HepG2 (cell line): ENCODE measurements at regions not wholly inside any gene's neighbourhood (a gene's known extent, or its start where the extent isn't known, plus 50 kb on each side); places are given as distances from the start of the nearest gene placed in this dataset.

Source experiments
- ATAC-seq: fragments of 200-7000 bp; cut with Tn5 transposase; 3 replicates; pipeline ENCODE4 v1.9.1; 2020; ENCODE audit warnings: mild to moderate bottlenecking, moderate library complexity
- BruUV-seq: library from RNA; stranded (reverse); fragments of 400-500 nt; replicated peaks from 2 replicates; lab custom pipeline; 2021; lab: Mats Ljungman, UMichigan
- CTCF ChIA-PET: fragments of 300-600 bp; formaldehyde crosslinking; extraction: SDS; loops from one replicate; lab custom pipeline; 2021; ENCODE audit warnings: low total read pairs, inconsistent platforms, low intra/inter-chr PET ratio; lab: Yijun Ruan, JAX
- POLR2A ChIA-PET: fragments of 350-600 bp; sonication (Branson Sonifier 250); formaldehyde crosslinking; loops from one replicate; lab custom pipeline; 2020; ENCODE audit warnings: antibody characterized with exemption, inconsistent platforms; lab: Yijun Ruan, JAX
- DNase-seq: peaks from one replicate; pipeline ENCODE4 v3.0.0-alpha.2; 2015; ENCODE audit warnings: low spot score
- FAIRE-seq: peaks from 3 replicates; lab custom pipeline; 2011; peaks lifted over from hg19 to GRCh38; lab: Jason Lieb, UNC
- H2AFZ ChIP-seq: one replicate; pipeline ENCODE4 v1.6.1; 2011; ENCODE audit warnings: low read length, inconsistent platforms
- H3K27ac ChIP-seq: fragments of 300-600 bp; 3 replicates; pipeline ENCODE4 v1.8.0; 2011; ENCODE audit warnings: mixed run types, mild to moderate bottlenecking, mixed read lengths, low read length, inconsistent platforms; ENCODE audit not compliant: insufficient read depth; ENCODE audit errors: extremely low read length
- H3K27me3 ChIP-seq, 2 experiments: fragments of 200-600 bp in 1 of 2; 2 replicates in 1 of 2; 3 replicates in 1 of 2; pipeline versions ENCODE4 v1.6.0 to v1.8.0; 2011; ENCODE audit warnings: low read length in 2 of 2, mild to moderate bottlenecking in 2 of 2, moderate library complexity in 2 of 2, inconsistent platforms in 1 of 2; ENCODE audit not compliant: insufficient read depth in 2 of 2, control insufficient read depth in 1 of 2
- H3K36me3 ChIP-seq, 2 experiments: fragments of 200-600 bp in 1 of 2; replicated peaks in 1 of 2; 2 replicates in 1 of 2; 3 replicates in 1 of 2; pipeline versions ENCODE4 v1.5.1 to v1.8.0; 2011; ENCODE audit warnings: low read length in 2 of 2, inconsistent platforms in 1 of 2; ENCODE audit not compliant: insufficient read depth in 2 of 2, control insufficient read depth in 1 of 2
- H3K4me1 ChIP-seq: 2 replicates; pipeline ENCODE4 v1.5.1; 2012; ENCODE audit warnings: low read length, inconsistent platforms; ENCODE audit not compliant: insufficient read depth
- H3K4me2 ChIP-seq: 2 replicates; pipeline ENCODE4 v1.6.0; 2011; ENCODE audit warnings: low read depth, low read length, inconsistent platforms
- H3K4me3 ChIP-seq, 3 experiments: fragments of 200-600 bp in 1 of 3; sonication (generic), shearing (Covaris generic) in 1 of 3; replicated peaks in 1 of 3; 2 replicates each; pipeline ENCODE4 v1.5.1; 2011 to 2016; ENCODE audit warnings: low read length in 3 of 3, inconsistent platforms in 2 of 3, low read depth in 2 of 3, mild to moderate bottlenecking in 2 of 3, control low read depth in 1 of 3, mixed read lengths in 1 of 3; ENCODE audit not compliant: insufficient read depth in 1 of 3
- H3K79me2 ChIP-seq: one replicate; pipeline ENCODE4 v1.6.1; 2011; ENCODE audit warnings: low read length, inconsistent platforms; ENCODE audit not compliant: insufficient read depth
- H3K9ac ChIP-seq: 2 replicates; pipeline ENCODE4 v1.6.0; 2011; ENCODE audit warnings: mild to moderate bottlenecking, low read depth, low read length, inconsistent platforms; ENCODE audit not compliant: insufficient read depth
- H3K9me3 ChIP-seq: 2 replicates; pipeline ENCODE4 v1.5.1; 2012; ENCODE audit warnings: mild to moderate bottlenecking, low read length
- H4K20me1 ChIP-seq: 2 replicates; pipeline ENCODE4 v1.6.0; 2011; ENCODE audit warnings: inconsistent platforms, mild to moderate bottlenecking, low read length, moderate library complexity; ENCODE audit not compliant: insufficient read depth
- CHCHD3 ChIP-seq: sonication (generic); formaldehyde crosslinking; IDR thresholded peaks from 2 replicates; pipeline ENCODE4 v1.8.0; 2022; ENCODE audit warnings: mild to moderate bottlenecking, missing genetic modification reagents, moderate library complexity
- CHD2 ChIP-seq: IDR thresholded peaks from 2 replicates; pipeline ENCODE4 v1.6.1; 2011; ENCODE audit warnings: low read depth, low read length, improper control_type of control experiment
- ISX ChIP-seq: sonication (generic); formaldehyde crosslinking; conservative IDR thresholded peaks from 2 replicates; pipeline ENCODE4 v1.5.0; 2020; ENCODE audit warnings: missing genetic modification reagents
- NR2F6 ChIP-seq, 2 experiments: IDR thresholded peaks; 2 replicates each; pipeline ENCODE4 v1.6.1; 2016; ENCODE audit warnings: antibody characterized with exemption in 1 of 2, mild to moderate bottlenecking in 1 of 2
- POGZ ChIP-seq: sonication (generic); formaldehyde crosslinking; IDR thresholded peaks from 2 replicates; pipeline ENCODE4 v1.4.0; 2020; ENCODE audit warnings: mild to moderate bottlenecking, missing genetic modification reagents
- RFX1 ChIP-seq: fragments of 450-650 bp; IDR thresholded peaks from 2 replicates; pipeline ENCODE4 v1.6.1; 2017
- YY1 ChIP-seq: IDR thresholded peaks from 2 replicates; pipeline ENCODE4 v1.6.1; 2011; ENCODE audit warnings: low read length, low read depth, moderate library complexity, mild to moderate bottlenecking; ENCODE audit not compliant: insufficient read depth, insufficient replicate concordance
- ZNF33A ChIP-seq: sonication (generic); formaldehyde crosslinking; IDR thresholded peaks from 2 replicates; pipeline ENCODE4 v1.5.1; 2020; ENCODE audit warnings: missing genetic modification reagents, mild to moderate bottlenecking, moderate library complexity, borderline replicate concordance
- ZNF484 ChIP-seq: sonication (generic); formaldehyde crosslinking; IDR thresholded peaks from 2 replicates; pipeline ENCODE4 v1.5.1; 2020; ENCODE audit warnings: mild to moderate bottlenecking, low read depth, missing genetic modification reagents, borderline replicate concordance
- WGBS: methylation state at CpG from one replicate; pipeline ENCODE4 v1.1.6; 2017; ENCODE audit warnings: low lambda C conversion rate; 5-methylcytosine and 5-hydroxymethylcytosine counted together
- in situ Hi-C: cut with HindIII; loops from 2 replicates; pipeline ENCODE4 v1.10.0; 2017; ENCODE audit warnings: low pct_unique_long_range_greater_than_20kb; ENCODE audit not compliant: extremely low pct_ligation_motif_present
- intact Hi-C: fragments of 100-400 bp; cut with micrococcal nuclease; formaldehyde crosslinking; loops from one replicate; pipeline ENCODE4 v1.10.0; 2022; ENCODE audit not compliant: unreplicated experiment
- TF ChIP-seq, protein P1 (sequence below): sonication (generic); formaldehyde crosslinking; IDR thresholded peaks from 2 replicates; pipeline ENCODE4 v1.8.0; 2022; ENCODE audit warnings: mild to moderate bottlenecking, missing genetic modification reagents, borderline replicate concordance
- TF ChIP-seq, protein P2 (sequence below): sonication (generic); formaldehyde crosslinking; IDR thresholded peaks from 2 replicates; pipeline ENCODE4 v1.8.1; 2023; ENCODE audit warnings: mild to moderate bottlenecking, missing genetic modification reagents
- TF ChIP-seq, protein P3 (sequence below): sonication (generic); formaldehyde crosslinking; IDR thresholded peaks from 2 replicates; pipeline ENCODE4 v1.5.0; 2020; ENCODE audit warnings: mild to moderate bottlenecking, missing genetic modification reagents, borderline replicate concordance

DNA sequence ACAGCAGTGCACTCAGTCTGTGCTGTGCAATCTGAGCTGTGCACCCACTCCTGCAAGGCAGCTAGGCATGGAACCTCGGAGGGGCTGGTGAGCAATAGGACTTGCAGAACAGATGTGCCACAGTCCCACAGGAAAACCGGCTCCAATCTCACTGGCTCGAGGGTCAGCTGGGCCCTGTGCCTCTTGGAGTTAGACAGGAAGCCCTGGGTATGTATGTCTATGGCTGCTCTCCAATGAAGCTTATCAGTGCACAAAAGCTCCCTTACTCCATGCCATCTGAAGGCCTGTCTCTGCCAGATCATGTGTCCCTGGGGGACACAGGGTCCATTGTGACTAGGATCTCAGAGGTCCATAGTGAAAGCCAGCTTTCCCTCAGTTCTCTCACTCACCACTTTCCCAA lies 335.8 kb downstream of the SH3BGRL start (continued):
- TF ChIP-seq, protein P1, sequence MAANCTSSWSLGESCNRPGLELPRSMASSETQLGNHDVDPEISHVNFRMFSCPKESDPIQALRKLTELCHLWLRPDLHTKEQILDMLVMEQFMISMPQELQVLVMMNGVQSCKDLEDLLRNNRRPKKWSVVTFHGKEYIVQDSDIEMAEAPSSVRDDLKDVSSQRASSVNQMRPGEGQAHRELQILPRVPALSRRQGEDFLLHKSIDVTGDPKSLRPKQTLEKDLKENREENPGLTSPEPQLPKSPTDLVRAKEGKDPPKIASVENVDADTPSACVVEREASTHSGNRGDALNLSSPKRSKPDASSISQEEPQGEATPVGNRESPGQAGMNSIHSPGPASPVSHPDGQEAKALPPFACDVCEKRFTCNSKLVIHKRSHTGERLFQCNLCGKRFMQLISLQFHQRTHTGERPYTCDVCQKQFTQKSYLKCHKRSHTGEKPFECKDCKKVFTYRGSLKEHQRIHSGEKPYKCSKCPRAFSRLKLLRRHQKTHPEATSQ (CRISPR knock-in tag), result no peak
- TF ChIP-seq ZNF484 (CRISPR knock-in tag) (no peak), ZNF33A (CRISPR knock-in tag) (no peak), ISX (CRISPR knock-in tag) (no peak)

DNA sequence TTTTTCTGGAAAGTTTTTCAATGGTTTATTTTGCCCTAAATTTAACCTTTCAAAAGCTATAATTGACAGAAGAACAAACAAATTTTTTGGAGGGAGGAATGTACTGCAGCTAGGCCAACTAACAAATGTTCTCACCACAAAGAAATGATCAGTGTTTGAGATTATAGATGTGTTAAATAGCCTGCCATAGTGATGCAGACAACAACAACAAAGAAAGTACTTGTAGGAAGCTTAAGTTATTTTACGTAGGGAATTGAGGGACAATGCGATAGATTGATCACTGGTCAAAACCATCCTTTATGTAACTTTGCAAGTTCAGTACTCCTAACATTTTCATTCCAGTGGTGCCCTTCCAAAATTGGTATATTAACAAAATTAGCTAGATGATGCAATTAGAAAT lies 340.4 kb downstream of the SH3BGRL start:
- H3K9me3 ChIP-seq, result peaks cover 44% of the 10 kb centered on the region
- intact Hi-C loops, result no loop called here
- no peak overlapping the region for H3K9ac ChIP-seq
- in situ Hi-C loops, result no loop called here
- no peaks in the 10 kb centered on the region for H3K79me2 ChIP-seq
- ChIA-PET CTCF (no interaction called here), POLR2A (no interaction called here)
- no peak for FAIRE-seq
- BruUV-seq, result no TSS peak
- H2AFZ ChIP-seq, result no peak overlapping the region
- 61% methylated on average over 2 of the region's 2 CpGs for WGBS
- H3K4me1 ChIP-seq, result no peaks in the 10 kb centered on the region
- no peaks in the 10 kb centered on the region for H4K20me1 ChIP-seq
- no peak overlapping the region for H3K4me2 ChIP-seq
- H3K27ac ChIP-seq, result no peak overlapping the region
- no peak for ATAC-seq
- H3K36me3 ChIP-seq, result no peaks in the 10 kb centered on the region
- H3K4me3 ChIP-seq, result no peak overlapping the region
- no peak for TF ChIP-seq CHCHD3
- no peaks in the 10 kb centered on the region for H3K27me3 ChIP-seq
- DNase-seq, result no peak

DNA sequence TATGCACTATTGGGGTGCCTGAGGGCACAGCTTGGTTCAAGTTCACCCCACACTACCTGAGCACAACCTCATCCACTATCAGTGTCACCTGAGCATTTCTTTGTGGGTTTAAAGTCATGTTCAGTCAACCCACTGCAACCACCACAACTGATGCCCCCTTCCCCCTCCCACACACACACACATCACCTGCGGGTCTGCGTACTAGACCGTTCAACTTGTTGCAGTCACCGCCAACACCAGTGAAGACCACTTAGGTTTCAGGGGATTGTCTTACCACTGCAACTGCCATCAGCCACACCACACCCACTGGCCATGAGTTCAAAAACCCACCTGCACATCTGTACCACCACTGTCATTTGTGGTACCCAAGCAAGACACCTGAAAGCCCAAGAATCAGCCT lies 355.0 kb downstream of the SH3BGRL start:
- FAIRE-seq (no peak), ATAC-seq (no peak), DNase-seq (no peak)
- Histone ChIP-seq H3K4me3 (no peak overlapping the region), H3K4me1 (no peaks in the 10 kb centered on the region), H3K36me3 (no peaks in the 10 kb centered on the region), H3K9me3 (peaks cover 16% of the 10 kb centered on the region), H4K20me1 (no peaks in the 10 kb centered on the region), H3K9ac (no peak overlapping the region), H2AFZ (no peak overlapping the region), H3K27me3 (no peaks in the 10 kb centered on the region), H3K4me2 (no peak overlapping the region), H3K79me2 (no peaks in the 10 kb centered on the region), H3K27ac (no peak overlapping the region)
- ChIA-PET CTCF (no interaction called here), POLR2A (no interaction called here)
- intact Hi-C loops, result no loop called here
- no TSS peak for BruUV-seq
- 96% methylated on average over 4 of the region's 4 CpGs for WGBS
- in situ Hi-C loops, result no loop called here
- TF ChIP-seq, protein P2, sequence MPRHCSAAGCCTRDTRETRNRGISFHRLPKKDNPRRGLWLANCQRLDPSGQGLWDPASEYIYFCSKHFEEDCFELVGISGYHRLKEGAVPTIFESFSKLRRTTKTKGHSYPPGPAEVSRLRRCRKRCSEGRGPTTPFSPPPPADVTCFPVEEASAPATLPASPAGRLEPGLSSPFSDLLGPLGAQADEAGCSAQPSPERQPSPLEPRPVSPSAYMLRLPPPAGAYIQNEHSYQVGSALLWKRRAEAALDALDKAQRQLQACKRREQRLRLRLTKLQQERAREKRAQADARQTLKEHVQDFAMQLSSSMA (CRISPR knock-in tag), result no peak
- TF ChIP-seq YY1 (no peak), CHD2 (no peak), NR2F6 (IDR thresholded peaks at IDR 0.05) (no peak), NR2F6 (CRISPR knock-in tag; IDR thresholded peaks at IDR 0.05) (no peak), RFX1 (no peak), POGZ (CRISPR knock-in tag) (no peak)
- TF ChIP-seq, protein P3, sequence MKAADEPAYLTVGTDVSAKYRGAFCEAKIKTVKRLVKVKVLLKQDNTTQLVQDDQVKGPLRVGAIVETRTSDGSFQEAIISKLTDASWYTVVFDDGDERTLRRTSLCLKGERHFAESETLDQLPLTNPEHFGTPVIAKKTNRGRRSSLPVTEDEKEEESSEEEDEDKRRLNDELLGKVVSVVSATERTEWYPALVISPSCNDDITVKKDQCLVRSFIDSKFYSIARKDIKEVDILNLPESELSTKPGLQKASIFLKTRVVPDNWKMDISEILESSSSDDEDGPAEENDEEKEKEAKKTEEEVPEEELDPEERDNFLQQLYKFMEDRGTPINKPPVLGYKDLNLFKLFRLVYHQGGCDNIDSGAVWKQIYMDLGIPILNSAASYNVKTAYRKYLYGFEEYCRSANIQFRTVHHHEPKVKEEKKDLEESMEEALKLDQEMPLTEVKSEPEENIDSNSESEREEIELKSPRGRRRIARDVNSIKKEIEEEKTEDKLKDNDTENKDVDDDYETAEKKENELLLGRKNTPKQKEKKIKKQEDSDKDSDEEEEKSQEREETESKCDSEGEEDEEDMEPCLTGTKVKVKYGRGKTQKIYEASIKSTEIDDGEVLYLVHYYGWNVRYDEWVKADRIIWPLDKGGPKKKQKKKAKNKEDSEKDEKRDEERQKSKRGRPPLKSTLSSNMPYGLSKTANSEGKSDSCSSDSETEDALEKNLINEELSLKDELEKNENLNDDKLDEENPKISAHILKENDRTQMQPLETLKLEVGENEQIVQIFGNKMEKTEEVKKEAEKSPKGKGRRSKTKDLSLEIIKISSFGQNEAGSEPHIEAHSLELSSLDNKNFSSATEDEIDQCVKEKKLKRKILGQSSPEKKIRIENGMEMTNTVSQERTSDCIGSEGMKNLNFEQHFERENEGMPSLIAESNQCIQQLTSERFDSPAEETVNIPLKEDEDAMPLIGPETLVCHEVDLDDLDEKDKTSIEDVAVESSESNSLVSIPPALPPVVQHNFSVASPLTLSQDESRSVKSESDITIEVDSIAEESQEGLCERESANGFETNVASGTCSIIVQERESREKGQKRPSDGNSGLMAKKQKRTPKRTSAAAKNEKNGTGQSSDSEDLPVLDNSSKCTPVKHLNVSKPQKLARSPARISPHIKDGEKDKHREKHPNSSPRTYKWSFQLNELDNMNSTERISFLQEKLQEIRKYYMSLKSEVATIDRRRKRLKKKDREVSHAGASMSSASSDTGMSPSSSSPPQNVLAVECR (CRISPR knock-in tag), result no peak
